ENCODE measurements at regions not wholly inside any gene's neighbourhood (a gene's known extent, or its start where the extent isn't known, plus 50 kb on each side); places are given as distances from the start of the nearest gene placed in this dataset.

DNA sequence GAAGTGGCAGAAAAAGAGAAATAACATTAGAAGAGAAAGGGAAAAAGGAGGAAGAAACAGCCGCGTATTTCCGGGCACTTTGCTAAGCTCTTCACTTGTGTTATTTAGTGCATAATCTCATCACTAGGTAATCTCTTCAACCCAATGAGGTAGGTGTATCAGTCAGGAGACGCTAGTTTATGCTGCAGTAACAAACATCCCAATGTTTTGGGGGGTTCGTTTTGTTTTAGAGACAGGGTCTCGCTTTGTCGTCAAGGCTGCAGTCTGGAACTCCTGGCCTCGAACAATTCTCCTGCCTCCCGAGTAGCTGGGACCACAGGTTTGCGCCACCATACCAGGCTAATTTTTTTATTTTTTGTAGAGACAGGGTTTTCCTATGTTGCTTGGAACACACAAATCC is 61.7 kb downstream of the ZFP36L2 start:
- Histone ChIP-seq H3K36me3 (ENCODE audit: insufficient read depth) (no peaks in the 10 kb centered on the region), H3K4me3 (no peak overlapping the region), H4K20me1 (replicated peaks; ENCODE audit: insufficient read depth) (no peaks in the 10 kb centered on the region), H3K27me3 (ENCODE audit: insufficient read depth) (no peaks in the 10 kb centered on the region), H3K9me2 (ENCODE audit: insufficient read depth) (no peaks in the 10 kb centered on the region), H3F3A (replicated peaks; ENCODE audit: low read depth) (no peaks in the 10 kb centered on the region), H3K4me1 (ENCODE audit: insufficient read depth) (no peaks in the 10 kb centered on the region; the same call in 1 of the 2 replicates), H3K4me2 (no peak overlapping the region), H3K79me2 (replicated peaks; ENCODE audit: insufficient read depth) (no peaks in the 10 kb centered on the region), H2AFZ (no peak overlapping the region), H3K27ac (ENCODE audit: low read depth) (no peak overlapping the region)
- DNase-seq (ENCODE audit: low spot score) (no peak), ATAC-seq (no peak)
- TF ChIP-seq, protein P1, sequence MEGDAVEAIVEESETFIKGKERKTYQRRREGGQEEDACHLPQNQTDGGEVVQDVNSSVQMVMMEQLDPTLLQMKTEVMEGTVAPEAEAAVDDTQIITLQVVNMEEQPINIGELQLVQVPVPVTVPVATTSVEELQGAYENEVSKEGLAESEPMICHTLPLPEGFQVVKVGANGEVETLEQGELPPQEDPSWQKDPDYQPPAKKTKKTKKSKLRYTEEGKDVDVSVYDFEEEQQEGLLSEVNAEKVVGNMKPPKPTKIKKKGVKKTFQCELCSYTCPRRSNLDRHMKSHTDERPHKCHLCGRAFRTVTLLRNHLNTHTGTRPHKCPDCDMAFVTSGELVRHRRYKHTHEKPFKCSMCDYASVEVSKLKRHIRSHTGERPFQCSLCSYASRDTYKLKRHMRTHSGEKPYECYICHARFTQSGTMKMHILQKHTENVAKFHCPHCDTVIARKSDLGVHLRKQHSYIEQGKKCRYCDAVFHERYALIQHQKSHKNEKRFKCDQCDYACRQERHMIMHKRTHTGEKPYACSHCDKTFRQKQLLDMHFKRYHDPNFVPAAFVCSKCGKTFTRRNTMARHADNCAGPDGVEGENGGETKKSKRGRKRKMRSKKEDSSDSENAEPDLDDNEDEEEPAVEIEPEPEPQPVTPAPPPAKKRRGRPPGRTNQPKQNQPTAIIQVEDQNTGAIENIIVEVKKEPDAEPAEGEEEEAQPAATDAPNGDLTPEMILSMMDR (conservative IDR thresholded peaks at IDR 0.05; ENCODE audit: low read depth in 2 of 2): no peak
- Mint-ChIP-seq H3K27ac (no peak overlapping the region), H3K9me3 (no peaks in the 10 kb centered on the region; the same call in 2 of the 3 replicates), H3K4me1 (peaks cover 12% of the 10 kb centered on the region), H3K36me3 (ENCODE audit: low read depth) (no peaks in the 10 kb centered on the region), H3K27me3 (ENCODE audit: insufficient read depth, low read depth, poor library complexity) (peaks cover 22% of the 10 kb centered on the region), H3K4me3 (no peak overlapping the region)

DNA sequence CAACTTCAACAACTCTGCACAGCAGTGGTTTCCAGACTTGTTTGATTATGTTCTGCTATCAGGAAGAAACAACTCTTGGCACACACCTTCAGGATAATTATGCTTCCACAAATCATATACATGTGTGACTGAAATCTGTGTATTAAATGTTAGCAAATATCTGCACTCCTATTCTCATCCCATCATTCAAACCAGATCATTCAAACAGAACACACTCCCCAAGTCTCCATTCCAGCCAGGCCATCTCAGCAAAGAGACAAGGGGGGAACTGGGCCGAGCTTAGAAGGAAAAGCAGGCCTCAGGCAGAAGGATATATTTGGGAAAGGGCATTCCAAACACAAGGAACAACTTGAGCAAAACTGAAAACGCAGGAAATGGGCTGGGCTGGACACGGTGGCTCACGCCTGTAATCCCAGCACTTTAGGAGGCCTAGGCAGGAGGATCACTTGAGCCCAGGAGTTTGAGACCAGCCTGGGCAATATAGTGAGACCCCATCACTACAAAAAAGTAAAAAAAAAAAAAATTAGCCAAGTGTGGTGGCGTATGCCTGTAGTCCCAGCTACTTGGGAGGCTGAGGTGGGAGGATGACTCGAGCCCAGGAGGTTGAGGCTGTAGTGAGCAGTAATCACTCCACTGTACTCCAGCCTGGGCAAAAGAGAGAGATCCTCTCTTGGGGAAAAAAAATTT is 62.7 kb downstream of the ZFP36L2 start:
- Histone ChIP-seq H3K4me3 (no peak overlapping the region), H3K27ac (ENCODE audit: low read depth) (no peak overlapping the region), H3K27me3 (ENCODE audit: insufficient read depth) (no peaks in the 10 kb centered on the region), H3K79me2 (replicated peaks; ENCODE audit: insufficient read depth) (no peaks in the 10 kb centered on the region), H2AFZ (no peak overlapping the region), H3K4me1 (ENCODE audit: insufficient read depth) (no peaks in the 10 kb centered on the region), H3K9me2 (ENCODE audit: insufficient read depth) (no peaks in the 10 kb centered on the region), H4K20me1 (replicated peaks; ENCODE audit: insufficient read depth) (no peaks in the 10 kb centered on the region), H3F3A (replicated peaks; ENCODE audit: low read depth) (no peaks in the 10 kb centered on the region), H3K4me2 (no peak overlapping the region), H3K36me3 (ENCODE audit: insufficient read depth) (no peaks in the 10 kb centered on the region)
- Mint-ChIP-seq H3K4me3 (no peak overlapping the region), H3K4me1 (peaks cover 10% of the 10 kb centered on the region), H3K27ac (no peak overlapping the region), H3K9me3 (no peaks in the 10 kb centered on the region; the same call in 2 of the 3 replicates), H3K36me3 (ENCODE audit: low read depth) (no peaks in the 10 kb centered on the region), H3K27me3 (ENCODE audit: insufficient read depth, low read depth, poor library complexity) (peaks cover 20% of the 10 kb centered on the region)
- ATAC-seq: no peak
- DNase-seq (ENCODE audit: low spot score): no peak
- TF ChIP-seq, protein P2, sequence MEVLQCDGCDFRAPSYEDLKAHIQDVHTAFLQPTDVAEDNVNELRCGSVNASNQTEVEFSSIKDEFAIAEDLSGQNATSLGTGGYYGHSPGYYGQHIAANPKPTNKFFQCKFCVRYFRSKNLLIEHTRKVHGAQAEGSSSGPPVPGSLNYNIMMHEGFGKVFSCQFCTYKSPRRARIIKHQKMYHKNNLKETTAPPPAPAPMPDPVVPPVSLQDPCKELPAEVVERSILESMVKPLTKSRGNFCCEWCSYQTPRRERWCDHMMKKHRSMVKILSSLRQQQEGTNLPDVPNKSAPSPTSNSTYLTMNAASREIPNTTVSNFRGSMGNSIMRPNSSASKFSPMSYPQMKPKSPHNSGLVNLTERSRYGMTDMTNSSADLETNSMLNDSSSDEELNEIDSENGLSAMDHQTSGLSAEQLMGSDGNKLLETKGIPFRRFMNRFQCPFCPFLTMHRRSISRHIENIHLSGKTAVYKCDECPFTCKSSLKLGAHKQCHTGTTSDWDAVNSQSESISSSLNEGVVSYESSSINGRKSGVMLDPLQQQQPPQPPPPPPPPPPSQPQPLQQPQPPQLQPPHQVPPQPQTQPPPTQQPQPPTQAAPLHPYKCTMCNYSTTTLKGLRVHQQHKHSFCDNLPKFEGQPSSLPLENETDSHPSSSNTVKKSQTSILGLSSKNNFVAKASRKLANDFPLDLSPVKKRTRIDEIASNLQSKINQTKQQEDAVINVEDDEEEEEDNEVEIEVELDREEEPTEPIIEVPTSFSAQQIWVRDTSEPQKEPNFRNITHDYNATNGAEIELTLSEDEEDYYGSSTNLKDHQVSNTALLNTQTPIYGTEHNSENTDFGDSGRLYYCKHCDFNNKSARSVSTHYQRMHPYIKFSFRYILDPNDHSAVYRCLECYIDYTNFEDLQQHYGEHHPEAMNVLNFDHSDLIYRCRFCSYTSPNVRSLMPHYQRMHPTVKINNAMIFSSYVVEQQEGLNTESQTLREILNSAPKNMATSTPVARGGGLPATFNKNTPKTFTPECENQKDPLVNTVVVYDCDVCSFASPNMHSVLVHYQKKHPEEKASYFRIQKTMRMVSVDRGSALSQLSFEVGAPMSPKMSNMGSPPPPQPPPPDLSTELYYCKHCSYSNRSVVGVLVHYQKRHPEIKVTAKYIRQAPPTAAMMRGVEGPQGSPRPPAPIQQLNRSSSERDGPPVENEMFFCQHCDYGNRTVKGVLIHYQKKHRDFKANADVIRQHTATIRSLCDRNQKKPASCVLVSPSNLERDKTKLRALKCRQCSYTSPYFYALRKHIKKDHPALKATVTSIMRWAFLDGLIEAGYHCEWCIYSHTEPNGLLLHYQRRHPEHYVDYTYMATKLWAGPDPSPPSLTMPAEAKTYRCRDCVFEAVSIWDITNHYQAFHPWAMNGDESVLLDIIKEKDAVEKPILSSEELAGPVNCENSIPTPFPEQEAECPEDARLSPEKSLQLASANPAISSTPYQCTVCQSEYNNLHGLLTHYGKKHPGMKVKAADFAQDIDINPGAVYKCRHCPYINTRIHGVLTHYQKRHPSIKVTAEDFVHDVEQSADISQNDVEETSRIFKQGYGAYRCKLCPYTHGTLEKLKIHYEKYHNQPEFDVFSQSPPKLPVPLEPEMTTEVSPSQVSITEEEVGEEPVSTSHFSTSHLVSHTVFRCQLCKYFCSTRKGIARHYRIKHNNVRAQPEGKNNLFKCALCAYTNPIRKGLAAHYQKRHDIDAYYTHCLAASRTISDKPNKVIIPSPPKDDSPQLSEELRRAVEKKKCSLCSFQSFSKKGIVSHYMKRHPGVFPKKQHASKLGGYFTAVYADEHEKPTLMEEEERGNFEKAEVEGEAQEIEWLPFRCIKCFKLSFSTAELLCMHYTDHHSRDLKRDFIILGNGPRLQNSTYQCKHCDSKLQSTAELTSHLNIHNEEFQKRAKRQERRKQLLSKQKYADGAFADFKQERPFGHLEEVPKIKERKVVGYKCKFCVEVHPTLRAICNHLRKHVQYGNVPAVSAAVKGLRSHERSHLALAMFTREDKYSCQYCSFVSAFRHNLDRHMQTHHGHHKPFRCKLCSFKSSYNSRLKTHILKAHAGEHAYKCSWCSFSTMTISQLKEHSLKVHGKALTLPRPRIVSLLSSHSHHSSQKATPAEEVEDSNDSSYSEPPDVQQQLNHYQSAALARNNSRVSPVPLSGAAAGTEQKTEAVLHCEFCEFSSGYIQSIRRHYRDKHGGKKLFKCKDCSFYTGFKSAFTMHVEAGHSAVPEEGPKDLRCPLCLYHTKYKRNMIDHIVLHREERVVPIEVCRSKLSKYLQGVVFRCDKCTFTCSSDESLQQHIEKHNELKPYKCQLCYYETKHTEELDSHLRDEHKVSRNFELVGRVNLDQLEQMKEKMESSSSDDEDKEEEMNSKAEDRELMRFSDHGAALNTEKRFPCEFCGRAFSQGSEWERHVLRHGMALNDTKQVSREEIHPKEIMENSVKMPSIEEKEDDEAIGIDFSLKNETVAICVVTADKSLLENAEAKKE (CRISPR knock-in tag; IDR thresholded peaks at IDR 0.05): no peak
- no peak for TF ChIP-seq NANOG (IDR thresholded peaks at IDR 0.05; ENCODE audit: borderline replicate concordance)
- TF ChIP-seq ZNF114 (CRISPR knock-in tag; IDR thresholded peaks at IDR 0.05): no peak
- TF ChIP-seq, protein P3, sequence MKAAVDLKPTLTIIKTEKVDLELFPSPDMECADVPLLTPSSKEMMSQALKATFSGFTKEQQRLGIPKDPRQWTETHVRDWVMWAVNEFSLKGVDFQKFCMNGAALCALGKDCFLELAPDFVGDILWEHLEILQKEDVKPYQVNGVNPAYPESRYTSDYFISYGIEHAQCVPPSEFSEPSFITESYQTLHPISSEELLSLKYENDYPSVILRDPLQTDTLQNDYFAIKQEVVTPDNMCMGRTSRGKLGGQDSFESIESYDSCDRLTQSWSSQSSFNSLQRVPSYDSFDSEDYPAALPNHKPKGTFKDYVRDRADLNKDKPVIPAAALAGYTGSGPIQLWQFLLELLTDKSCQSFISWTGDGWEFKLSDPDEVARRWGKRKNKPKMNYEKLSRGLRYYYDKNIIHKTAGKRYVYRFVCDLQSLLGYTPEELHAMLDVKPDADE (IDR thresholded peaks at IDR 0.05): no peak
- TF ChIP-seq CREB1 (CRISPR knock-in tag; IDR thresholded peaks at IDR 0.05; ENCODE audit: low read depth): no peak
- no peak for TF ChIP-seq POLR2AphosphoS5 (IDR thresholded peaks at IDR 0.05; ENCODE audit: low read depth)
- TF ChIP-seq EZH2phosphoT487 (IDR thresholded peaks at IDR 0.05; ENCODE audit: unreplicated experiment): no peak
- TF ChIP-seq EZH2 (IDR thresholded peaks at IDR 0.05; ENCODE audit: low read depth, unreplicated experiment): no peak
- TF ChIP-seq ZNF331 (CRISPR knock-in tag; IDR thresholded peaks at IDR 0.05; ENCODE audit: low read depth): no peak
- TF ChIP-seq, protein P1 (conservative IDR thresholded peaks at IDR 0.05; ENCODE audit: low read depth in 2 of 2): no peak

Measured in GM23338 (cell line).